GM19324 (cell line): ENCODE measurements at regions not wholly inside any gene's neighbourhood (a gene's known extent, or its start where the extent isn't known, plus 50 kb on each side); places are given as distances from the start of the nearest gene placed in this dataset.
"Not testable (repeated sequence)": the region's sequence is repeated elsewhere in the genome, so short reads cannot be mapped to it uniquely, and the experiment has no call there.

ENCODE experiments used
- ATAC-seq: cut with Tn5 transposase; IDR thresholded peaks from one replicate; pipeline ENCODE4 v1.9.1; 2021; ENCODE audit warnings: mild to moderate bottlenecking, moderate library complexity; ENCODE audit not compliant: unreplicated experiment, low FRiP score

- no peak for ATAC-seq
These were observed 222.1 kb upstream of the OBI1 start for GRCh38 chr13:78881054-78881453.

DNA sequence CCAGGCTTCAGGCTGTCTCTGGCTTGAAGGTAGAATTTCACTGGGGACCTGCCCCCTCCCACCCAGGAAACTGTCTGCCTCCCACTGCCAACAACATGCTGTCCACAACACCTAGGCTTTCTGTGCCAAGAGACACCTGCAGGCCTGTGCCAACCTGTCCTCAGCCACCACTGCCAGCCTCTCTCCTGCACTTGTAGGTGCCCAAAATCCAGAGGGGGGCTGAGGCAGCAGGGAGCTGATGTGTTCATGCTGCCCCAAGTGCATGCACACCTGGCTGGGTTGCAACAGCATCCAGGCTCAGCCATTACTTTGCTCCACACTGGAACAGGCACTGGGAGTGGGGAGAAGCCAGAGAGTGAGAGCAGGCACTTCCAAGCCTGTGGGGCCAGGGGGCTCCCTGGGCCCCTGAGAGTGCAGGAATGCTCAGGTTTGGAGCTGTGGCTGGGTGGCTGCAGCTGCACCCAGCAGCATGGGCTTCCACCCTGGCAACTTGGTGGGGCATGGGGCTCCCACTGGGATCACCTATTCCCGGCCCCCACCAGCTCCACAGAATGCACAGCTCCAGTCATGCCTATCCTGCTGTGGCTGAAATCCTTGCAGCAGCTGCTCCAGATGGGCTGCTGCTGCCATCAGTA lies 218.1 kb upstream of the OBI1 start:
- no peak for ATAC-seq

DNA sequence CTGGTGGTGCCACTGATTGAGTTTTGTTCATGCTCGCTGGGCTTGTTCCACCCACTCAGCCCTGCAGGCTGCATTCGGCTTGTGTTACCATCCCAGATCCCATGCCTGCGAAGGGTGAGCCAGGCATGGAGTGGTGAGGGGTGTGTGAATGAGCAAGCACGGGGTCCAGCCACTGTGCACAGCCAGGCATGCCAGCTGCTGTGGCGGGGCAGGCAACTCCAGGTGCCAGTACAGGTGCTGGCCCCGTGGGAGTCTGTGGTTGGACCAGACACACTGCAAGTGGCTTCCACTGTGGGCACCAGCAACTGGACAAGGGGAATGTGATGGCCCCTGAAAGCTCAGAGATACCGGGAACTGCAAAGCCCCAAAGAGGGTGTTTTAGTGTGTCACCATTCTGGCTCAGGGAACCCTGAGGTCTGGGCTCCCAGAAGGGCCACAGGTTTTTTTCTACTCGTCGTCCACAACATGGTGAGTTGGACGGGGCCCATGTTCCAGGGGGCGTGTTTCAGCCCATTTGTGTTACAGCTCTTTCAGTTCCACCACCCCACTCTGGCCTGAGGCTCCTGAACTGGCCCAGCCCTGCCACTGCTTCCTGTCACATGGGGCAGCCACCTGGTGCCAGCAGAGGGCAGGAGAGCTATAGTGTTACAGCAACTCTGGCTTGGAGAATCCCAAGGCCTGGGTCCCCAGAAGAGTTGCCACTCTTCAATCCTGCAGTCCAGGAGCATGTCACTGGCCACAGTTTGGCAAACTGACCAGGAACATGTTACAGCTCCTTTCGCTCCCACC lies 217.0 kb upstream of the OBI1 start:
- ATAC-seq = peak; percentile 80

DNA sequence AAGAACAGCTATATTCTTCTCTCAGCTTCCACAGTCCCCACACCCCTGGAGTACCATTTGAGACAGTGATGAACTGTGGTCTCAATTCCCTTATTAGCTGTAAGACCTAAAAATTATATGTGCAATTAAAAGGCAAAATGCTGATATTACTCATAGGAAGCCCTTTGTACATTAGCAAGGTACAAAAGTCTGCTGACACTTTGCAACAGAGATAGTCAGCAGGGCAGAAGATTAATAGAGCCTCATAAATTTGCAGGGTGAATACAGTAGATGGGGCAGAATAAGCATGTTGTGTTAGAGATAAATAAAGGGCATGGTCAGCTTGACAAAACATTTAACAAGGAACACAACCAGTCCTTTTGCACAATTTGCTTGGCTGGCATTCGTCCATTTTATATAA lies 210.0 kb upstream of the OBI1 start:
- no peak for ATAC-seq

DNA sequence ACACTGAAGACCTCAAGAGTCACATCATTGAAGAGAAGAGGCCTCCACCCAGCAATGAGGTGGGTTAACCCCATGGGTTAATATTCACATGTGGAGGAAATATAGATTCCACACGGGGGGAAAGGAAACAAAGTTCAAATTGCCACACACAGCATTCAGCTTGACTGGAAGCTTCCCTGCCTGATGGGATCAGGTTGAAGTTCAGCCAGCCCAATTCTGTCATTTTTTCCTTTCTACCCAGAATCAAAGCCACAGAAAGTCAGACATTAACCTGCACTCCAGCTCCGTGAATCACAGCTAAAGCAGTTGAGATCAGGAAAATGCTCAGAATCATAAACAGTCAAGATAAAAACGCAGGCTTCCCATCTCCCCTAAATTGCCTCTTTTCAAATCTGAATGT lies 208.7 kb upstream of the OBI1 start:
- ATAC-seq = no peak

DNA sequence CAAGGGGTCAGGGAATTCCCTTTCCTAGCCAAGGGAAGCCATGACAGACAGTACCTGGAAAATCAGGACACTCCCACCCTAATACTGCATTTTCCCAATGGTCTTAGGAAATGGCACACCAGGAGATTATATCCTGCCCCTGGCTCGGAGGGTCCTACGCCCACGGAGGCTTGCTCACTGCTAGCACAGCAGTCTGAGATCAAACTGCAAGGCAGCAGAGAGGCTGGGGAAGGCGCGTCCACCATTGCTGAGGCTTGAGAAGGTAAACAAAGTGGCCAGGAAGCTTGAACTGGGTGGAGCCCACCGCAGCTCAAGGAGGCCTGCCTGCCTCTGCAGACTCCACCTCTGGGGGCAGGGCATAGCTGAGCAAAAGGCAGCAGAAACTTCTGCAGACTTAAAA lies 207.1 kb upstream of the OBI1 start:
- not testable (repeated sequence) for ATAC-seq

GRCh38 chr13:78862446-78862845 lies 203.5 kb upstream of the OBI1 start:
- ATAC-seq = no peak

DNA sequence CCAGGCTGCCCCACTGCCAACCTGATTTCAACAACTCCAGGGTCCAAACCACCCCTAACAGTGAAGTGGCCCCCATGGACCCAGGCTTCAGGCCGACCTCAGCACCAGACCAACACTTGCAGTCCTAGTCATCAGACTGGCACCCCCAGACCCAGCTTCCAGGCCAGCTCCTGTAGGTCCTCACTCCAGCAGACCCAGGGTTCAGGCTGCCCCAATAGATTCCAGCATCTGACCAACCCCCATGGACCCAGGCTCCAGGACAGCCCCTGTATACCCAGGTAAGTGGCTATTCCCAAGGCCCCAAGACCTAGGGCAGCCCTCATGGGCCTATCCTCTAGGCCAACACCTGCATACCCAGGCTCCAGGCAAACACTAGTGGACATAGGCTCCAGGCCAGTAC lies 193.8 kb upstream of the OBI1 start:
- ATAC-seq = no peak

GRCh38 chr13:78845656-78846365 lies 186.9 kb upstream of the OBI1 start:
- no peak for ATAC-seq

DNA sequence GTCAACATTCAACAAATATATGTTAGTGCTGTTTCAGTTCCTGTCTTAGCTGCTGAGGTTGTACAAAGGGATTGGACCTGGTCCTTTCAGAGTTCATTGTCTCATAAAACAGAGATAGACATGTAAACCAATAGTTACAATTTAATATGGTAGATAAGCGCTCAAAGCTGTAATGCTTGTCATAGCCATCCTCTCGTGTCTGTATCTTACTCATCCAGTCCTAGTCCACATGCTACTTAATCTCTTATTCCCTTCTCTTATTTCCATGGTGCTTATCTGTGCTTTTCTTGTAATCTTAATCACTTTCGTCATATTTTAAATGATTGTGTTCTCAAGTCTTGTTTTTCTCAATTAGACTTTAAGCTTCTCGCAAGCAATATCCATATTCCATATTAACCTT lies 185.2 kb upstream of the OBI1 start:
- ATAC-seq = no peak

- ATAC-seq = no peak
These were observed 182.5 kb upstream of the OBI1 start for GRCh38 chr13:78841358-78841963.

DNA sequence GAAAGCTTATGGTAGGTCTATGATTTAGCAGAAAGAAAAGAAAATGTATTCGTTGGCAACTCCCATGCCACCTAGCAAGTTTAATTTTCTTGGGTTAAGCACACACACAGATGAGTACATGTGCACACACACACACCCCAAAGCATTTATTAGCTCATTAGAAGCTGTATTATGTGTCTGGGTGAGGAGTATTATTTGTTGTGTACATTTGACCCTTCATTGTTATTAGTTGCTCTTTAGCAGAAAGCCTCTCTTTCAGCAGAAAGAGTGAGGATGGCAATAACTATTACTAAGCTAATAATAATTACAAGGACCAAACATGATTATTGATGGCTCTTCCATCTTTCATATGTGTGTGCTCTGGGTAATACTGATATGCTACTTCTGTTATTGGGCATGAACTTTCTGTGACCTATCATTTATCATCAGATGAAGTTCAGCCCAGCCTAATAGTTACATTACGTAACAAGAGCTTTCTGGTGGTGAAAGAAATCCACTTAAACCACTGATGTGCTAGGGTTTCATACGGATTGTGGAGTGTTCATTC lies 177.4 kb upstream of the OBI1 start:
- no peak for ATAC-seq

DNA sequence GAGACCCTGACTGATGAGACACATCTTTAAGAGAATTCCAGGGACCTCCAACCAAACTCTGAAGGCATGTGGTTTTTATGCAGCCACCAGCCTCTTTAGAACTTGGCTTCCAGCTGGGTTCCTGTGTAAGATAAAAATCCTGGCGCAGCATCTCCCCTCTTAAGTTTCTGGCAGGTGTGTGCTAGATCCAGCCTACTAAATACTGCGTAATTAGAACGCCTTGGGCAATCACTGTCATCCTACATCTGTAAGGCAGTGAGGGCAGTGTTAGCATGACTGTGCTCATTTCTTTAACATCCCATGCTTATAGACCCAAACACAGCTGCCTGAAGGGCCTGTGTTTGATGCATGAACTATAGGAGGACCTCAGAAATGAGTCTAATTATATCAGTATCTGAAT lies 173.5 kb upstream of the OBI1 start:
- ATAC-seq = no peak

DNA sequence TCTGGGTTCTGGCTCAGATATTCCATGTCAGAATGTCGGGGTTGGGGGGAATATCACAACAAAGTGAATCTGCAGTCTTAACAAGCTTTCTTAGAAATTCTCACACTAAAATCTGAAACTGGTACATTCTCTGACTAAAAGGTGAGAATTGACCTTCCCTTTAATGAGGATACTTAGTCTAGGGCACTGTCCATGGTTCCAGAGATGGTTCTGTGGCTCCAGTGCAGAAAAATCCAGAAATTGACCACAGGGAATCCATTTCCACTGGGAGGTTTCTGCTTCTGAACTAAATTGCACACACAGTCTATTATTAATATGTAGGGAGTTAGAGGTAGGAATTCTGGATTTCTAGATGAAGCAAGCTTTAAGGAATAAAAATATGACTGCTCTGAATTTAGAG lies 171.6 kb upstream of the OBI1 start:
- no peak for ATAC-seq

GRCh38 chr13:78829821-78830220 lies 170.9 kb upstream of the OBI1 start:
- no peak for ATAC-seq

GRCh38 chr13:78827471-78827870 lies 168.5 kb upstream of the OBI1 start:
- ATAC-seq = no peak

DNA sequence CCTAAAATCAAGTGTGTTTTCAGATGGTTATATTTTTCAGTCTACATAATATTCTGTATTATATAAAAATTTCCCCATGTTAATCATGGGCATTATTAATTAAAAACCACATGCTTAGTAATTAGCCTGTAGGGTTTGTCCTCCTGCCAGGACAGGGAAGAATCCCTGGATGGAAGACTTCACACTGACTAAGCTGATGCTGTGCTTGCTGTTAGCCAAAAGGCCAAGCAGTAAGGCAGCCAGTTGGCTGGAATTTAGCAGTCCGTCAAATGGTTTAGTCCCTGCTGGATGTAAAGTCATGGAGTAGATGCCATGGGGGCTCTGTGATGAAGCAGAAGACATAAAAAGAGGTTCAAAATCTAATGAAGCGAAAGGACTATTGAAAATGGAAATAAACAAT lies 168.0 kb upstream of the OBI1 start:
- no peak for ATAC-seq

GRCh38 chr13:78826312-78826711 lies 167.4 kb upstream of the OBI1 start:
- ATAC-seq = no peak

- ATAC-seq = no peak
These were observed 161.6 kb upstream of the OBI1 start for GRCh38 chr13:78820541-78820940.

DNA sequence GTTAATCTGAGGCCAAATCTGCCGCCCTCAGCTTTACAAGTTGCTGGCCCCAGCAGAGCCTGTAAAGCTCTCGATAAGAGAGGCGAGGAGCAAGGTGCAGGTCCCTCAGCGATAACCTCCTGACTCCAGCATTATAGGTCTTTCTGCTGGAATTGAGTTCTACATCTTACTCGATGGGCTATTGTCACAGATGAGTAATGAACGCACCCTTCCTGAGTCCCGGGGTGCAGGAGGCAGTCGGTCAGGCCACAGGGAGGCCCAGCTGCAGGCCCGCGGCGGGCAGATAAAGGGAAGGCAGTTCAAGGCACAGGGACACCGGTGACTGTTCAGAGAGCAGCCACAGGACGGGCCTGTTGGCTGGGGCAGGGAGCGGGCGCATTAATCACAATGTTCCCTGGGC lies 157.6 kb upstream of the OBI1 start:
- no peak for ATAC-seq

GRCh38 chr13:78816154-78816553 lies 157.2 kb upstream of the OBI1 start:
- ATAC-seq = no peak
